Fibroblast of peridontal ligament (primary cell): ENCODE measurements at regions not wholly inside any gene's neighbourhood (a gene's known extent, or its start where the extent isn't known, plus 50 kb on each side); places are given as distances from the start of the nearest gene placed in this dataset.
"Not testable (repeated sequence)": the region's sequence is repeated elsewhere in the genome, so short reads cannot be mapped to it uniquely, and the experiment has no call there.

Experiments used
- DNase-seq: peaks from one replicate; pipeline ENCODE4 v3.0.0-alpha.2; 2010; ENCODE audit errors: extremely low read depth

DNA sequence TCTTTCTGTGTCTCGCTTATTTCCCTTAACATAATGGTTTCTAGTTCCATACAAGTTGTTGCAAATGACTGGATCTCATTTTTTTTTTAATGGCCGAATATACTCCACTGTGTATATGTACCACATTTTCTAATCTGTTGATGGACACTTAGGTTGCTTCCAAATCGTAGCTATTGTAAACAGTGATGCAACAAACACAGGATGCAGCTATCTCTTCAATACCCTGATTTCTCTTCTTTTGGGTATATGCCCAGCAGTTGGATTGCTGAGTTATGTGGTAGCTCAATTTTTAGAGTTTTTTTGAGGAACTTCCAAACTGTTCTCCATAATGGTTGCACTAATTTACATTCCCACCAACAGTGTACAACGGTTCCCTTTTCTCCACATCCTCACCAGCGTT is 100.4 kb upstream of the CHORDC1 start:
- DNase-seq = no peak

DNA sequence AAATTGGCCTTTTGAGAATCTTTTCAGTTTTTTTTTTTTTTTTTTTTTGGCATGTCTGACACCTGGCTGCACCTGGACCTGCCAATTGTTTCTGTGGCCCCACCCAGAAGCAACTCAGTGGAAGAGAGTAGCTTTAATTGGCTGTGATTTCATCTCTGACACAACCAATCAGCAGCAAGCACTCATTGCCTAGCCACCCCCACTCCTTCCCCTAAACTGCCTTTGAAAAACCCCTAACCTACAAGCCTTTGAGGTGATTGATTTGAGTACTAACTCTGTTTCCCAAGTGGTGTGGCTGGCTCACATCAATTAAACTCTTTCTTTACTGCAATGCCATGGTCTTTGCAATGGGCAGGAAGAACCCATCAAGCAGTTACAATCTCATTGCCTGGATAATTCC is 98.2 kb upstream of the CHORDC1 start:
- DNase-seq = no peak

DNA sequence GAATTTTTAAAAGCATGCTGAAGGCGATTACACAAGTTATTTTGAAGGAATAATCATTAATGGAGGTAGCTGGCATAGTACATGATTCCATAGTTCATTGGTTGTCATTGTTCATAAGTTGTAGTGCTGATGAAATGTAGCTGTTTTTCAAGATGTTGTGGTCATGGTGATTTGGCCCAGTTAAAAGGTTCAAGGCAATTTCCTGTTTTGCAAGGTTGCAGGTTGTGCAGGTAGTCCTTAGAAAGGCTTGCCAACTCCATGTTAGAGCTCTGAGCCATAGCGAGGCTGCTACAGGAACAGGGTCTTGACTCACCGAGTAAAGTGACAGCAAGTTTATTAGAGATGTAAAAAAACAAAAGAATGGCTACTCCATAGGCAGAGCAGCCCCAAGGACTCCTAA is 95.8 kb upstream of the CHORDC1 start:
- DNase-seq = no peak

DNA sequence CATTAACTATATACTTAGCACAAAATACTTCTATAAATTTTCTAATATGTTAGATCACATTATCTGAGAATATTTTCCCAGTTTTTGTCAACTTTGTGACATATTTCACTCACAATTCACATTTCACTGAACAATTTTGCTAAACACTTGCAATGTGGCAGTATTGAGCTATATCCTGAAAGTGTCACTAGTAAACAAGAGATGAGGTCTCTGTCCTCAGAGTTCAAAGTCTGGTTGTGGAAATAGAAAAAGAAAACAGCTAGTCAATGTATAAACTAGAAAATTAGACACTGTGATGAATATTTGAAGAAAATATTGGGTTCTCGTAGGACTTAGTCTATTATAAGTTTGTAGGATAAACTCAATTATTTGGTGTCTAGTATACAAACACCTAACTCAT is 87.4 kb upstream of the CHORDC1 start:
- no peak for DNase-seq

DNA sequence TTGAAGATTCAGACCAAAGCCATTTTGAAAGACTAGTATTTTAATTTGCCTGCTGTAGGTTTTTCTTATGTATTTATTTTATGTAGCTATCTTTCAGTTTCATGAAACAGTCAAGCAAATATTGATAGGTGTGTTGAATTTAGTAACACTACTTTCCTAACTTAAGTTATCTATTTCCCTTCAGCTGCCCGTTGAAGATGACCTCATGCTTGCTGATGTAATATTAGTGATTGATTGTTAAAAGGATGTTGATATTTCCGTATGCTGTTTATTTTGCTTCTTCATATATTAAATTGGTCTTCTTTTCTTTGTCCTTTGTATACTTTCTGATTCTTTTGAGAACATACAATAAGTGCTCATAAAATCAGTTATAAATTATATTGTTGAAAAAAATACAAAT is 86.8 kb upstream of the CHORDC1 start:
- DNase-seq = no peak

DNA sequence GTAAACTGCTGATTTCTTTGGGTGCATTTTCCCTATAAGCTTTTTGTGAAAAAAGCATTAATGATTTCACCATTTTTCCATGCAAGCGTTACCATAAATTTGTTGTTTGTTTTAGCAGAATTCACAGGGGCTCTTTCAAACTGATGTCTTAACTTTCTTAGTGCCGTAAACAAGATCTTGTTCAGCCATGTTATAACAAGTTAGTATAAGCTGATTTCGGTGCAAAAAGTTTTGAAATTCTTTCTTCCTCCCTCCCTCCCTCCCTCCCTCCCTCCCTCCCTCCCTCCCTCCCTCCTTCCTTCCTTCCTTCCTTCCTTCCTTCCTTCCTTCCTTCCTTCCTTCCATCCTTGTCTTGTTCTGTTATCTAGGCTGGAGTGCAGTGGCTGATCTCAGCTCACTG is 71.7 kb upstream of the CHORDC1 start:
- DNase-seq = no peak

DNA sequence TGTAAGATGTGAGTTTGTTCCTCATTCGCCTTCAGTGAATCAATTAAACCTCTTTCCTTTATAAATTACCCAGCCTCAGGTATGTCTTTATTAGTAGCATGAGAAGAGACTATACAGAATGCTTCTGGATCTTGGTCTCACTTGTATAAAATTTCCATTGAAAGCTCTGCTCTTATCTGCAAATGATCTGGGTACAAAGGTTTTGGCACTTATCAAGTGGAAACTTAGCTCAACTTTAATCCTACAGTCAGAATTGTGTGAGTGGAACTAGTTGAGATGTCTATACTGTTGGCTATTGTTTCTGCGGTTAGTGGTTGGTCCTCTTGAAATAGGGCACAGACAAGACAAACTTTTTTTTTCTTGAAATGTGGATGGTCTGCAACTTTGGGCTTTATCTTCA is 71.2 kb upstream of the CHORDC1 start:
- no peak for DNase-seq

DNA sequence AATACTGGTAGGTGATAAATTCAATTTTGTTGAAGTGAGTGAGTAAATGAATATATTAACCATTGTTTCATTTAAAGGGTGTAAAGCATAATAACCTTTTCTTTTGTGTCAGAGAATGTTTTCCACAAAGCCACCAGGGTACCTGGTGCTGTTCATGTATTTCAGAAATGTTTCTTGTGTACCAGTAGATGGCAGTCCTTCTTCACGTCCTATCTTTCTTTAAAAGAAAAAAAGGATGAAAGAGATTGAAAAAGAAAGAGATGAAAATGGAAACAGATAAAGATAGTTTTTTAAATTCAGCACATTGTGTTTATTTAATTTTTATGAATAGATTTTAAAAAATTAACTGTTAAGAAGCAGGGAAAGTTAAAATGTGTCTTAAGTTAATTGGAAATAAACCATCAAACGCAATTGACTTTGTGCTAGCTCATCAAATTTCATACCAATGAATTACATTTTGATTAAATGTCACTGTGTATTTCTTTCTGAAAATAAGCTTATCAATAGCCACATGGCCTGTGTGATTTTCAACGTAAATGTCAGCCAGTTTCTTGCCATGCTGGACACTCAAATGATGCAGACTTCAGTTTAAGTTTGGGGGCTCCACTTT is 65.5 kb upstream of the CHORDC1 start:
- DNase-seq = peak; percentile 12

DNA sequence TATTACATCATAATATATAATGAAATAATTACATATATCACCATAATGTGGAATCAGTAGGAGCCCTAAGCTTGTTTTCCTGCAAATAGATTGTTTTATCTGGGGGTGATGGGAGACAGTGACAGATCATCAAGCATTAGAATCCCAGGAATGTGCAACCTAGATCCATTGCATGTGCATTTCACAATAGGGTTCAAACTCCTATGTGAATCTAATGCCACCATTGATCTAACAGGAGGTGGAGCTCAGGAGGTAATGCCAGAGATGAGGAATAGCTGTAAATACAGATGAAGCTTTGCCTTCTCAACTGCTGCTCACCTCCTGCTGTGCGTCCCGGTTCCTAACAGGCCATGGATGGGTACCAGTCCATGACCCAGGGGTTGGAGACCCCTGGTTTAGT is 63.8 kb upstream of the CHORDC1 start:
- no peak for DNase-seq

DNA sequence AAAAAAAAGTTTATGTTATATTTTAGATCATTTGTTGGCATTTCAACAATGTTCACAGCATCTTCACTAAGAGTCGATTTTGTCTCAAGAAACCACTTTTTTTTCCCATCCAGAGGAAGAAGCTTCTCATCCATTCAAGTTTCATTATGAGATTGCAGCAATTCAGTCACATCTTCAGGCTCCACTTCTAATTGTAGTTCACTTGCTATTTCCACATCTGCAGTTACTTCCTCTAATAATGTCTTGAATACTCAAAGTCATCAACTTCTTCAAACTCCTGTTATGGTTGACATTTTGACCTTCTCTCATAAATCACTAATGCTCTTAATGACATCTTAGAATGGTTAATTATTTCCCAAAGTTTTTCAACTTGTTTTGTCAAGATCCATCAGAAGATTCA is 61.3 kb upstream of the CHORDC1 start:
- no peak for DNase-seq

DNA sequence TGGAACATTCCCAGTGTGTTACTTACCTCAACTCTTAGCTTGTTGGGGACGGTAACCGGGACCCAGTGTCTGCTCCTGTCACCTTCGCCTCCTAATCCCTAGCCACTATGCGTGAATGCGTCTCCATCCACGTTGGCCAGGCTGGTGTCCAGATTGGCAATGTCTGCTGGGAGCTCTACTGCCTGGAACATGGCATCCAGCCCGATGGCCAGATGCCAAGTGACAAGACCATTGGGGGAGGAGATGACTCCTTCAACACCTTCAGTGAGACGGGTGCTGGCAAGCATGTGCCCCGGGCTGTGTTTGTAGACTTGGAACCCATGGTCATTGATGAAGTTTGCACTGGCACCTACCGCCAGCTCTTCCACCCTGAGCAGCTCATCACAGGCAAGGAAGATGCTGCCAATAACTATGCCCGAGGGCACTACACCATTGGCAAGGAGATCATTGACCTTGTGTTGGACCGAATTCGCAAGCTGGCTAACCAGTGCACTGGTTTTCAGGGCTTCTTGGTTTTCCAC is 59.8 kb upstream of the CHORDC1 start:
- not testable (repeated sequence) for DNase-seq

DNA sequence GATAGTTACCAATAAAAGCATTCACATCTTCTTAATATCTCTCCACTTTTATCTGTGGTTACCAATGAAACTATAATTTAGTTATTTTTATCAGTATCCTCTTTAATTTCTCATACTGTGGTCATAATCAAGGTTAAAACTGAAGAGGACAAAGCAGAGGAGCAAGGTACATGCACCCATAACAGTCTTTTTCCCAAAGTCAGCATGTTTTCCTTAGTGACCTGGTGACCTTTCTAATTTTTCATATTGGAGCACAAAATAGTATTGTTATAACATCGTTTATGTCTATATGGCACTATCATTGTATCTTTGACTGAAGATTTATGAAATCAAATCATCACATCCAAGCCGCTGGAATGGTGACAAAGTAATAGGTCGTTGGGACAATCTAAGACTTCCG is 51.5 kb upstream of the CHORDC1 start:
- DNase-seq = no peak
